Fibroblast of skin of right biceps (primary cell): ENCODE measurements at regions not wholly inside any gene's neighbourhood (a gene's known extent, or its start where the extent isn't known, plus 50 kb on each side); places are given as distances from the start of the nearest gene placed in this dataset.

Source experiments
- DNase-seq: peaks from one replicate; pipeline ENCODE4 v3.0.0-alpha.2; 2013

GRCh38 chr10:76733441-76733936 lies 904.1 kb downstream of the KCNMA1 start:
- no peak for DNase-seq

- no peak for DNase-seq
Observed at GRCh38 chr10:76732306-76732705, 905.3 kb downstream of the KCNMA1 start.

GRCh38 chr10:76729841-76730487 lies 907.6 kb downstream of the KCNMA1 start:
- no peak for DNase-seq

GRCh38 chr10:76729346-76729745 lies 908.3 kb downstream of the KCNMA1 start:
- DNase-seq: no peak

GRCh38 chr10:76727038-76727437 lies 910.6 kb downstream of the KCNMA1 start:
- no peak for DNase-seq

GRCh38 chr10:76723844-76724243 lies 913.8 kb downstream of the KCNMA1 start:
- no peak for DNase-seq

- DNase-seq: peak; percentile 30
Observed at GRCh38 chr10:76721891-76722505, 915.6 kb downstream of the KCNMA1 start.

- peak; percentile 26 for DNase-seq
Observed at GRCh38 chr10:76719006-76719405, 918.6 kb downstream of the KCNMA1 start.

- peak; percentile 85 for DNase-seq
Observed at GRCh38 chr10:76717141-76717540, 920.5 kb downstream of the KCNMA1 start.

GRCh38 chr10:76711222-76711997 lies 926.2 kb downstream of the KCNMA1 start:
- no peak for DNase-seq

- DNase-seq: no peak
Observed at GRCh38 chr10:76700241-76700640, 937.4 kb downstream of the KCNMA1 start.

- DNase-seq: no peak
Observed at GRCh38 chr10:76697923-76698322, 939.7 kb downstream of the KCNMA1 start.

GRCh38 chr10:76695069-76695468 lies 942.5 kb downstream of the KCNMA1 start:
- peak; percentile 13 for DNase-seq

GRCh38 chr10:76686201-76686600 lies 951.4 kb downstream of the KCNMA1 start:
- no peak for DNase-seq

- DNase-seq: no peak
Observed at GRCh38 chr10:76684968-76685367, 952.6 kb downstream of the KCNMA1 start.

GRCh38 chr10:76681153-76681552 lies 956.5 kb downstream of the KCNMA1 start:
- DNase-seq: no peak

- no peak for DNase-seq
Observed at GRCh38 chr10:76679030-76679429, 958.6 kb downstream of the KCNMA1 start.

- DNase-seq: no peak
Observed at GRCh38 chr10:76675951-76676587, 961.5 kb downstream of the KCNMA1 start.

GRCh38 chr10:76675561-76675950 lies 962.1 kb downstream of the KCNMA1 start:
- no peak for DNase-seq

GRCh38 chr10:76667408-76668370 lies 969.9 kb downstream of the KCNMA1 start:
- no peak for DNase-seq

- DNase-seq: no peak
Observed at GRCh38 chr10:76666891-76667290, 970.7 kb downstream of the KCNMA1 start.

- DNase-seq: no peak
Observed at GRCh38 chr10:76665029-76665428, 972.6 kb downstream of the KCNMA1 start.
